ENCODE measurements at regions not wholly inside any gene's neighbourhood (a gene's known extent, or its start where the extent isn't known, plus 50 kb on each side); places are given as distances from the start of the nearest gene placed in this dataset.

DNA sequence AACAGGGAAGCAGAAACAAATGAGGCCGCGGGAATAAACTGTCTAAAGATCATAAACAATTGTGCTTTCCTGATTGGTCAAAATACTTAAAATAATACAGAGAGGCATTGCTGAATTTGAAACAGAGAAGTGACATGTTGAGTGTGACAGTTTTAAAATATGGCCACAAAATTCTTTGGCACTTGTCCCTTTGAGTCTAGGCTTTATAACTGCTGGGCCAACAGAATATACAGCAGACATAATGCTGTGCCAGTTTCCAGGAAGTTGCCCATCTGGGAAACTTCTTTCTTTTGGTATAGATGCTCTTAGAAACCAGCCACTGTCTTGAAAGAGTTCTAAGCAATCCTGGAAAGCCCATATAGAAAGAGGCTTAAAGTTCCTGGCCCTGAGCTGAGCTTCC lies 668.4 kb downstream of the CENPC start:
- TF ChIP-seq, protein P1, sequence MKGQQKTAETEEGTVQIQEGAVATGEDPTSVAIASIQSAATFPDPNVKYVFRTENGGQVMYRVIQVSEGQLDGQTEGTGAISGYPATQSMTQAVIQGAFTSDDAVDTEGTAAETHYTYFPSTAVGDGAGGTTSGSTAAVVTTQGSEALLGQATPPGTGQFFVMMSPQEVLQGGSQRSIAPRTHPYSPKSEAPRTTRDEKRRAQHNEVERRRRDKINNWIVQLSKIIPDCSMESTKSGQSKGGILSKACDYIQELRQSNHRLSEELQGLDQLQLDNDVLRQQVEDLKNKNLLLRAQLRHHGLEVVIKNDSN (IDR thresholded peaks at IDR 0.05), result no peak
- TF ChIP-seq EGR1 (IDR thresholded peaks at IDR 0.05), result no peak
